Forelimb muscle (tissue), 1 donor: ENCODE measurements at regions not wholly inside any gene's neighbourhood (a gene's known extent, or its start where the extent isn't known, plus 50 kb on each side); places are given as distances from the start of the nearest gene placed in this dataset.
"Not testable (repeated sequence)": the region's sequence is repeated elsewhere in the genome, so short reads cannot be mapped to it uniquely, and the experiment has no call there.

Experiments used
- DNase-seq: peaks from one replicate; pipeline ENCODE4 v3.0.0-alpha.2; 2013; ENCODE audit warnings: low read depth

- no peak for DNase-seq
Measured at GRCh38 chr15:23850666-23851065, 163.6 kb upstream of the NDN start.

- DNase-seq, result no peak
Measured at GRCh38 chr15:23851921-23852320, 164.8 kb upstream of the NDN start.

GRCh38 chr15:23853286-23853685, 166.2 kb upstream of the NDN start:
- no peak for DNase-seq

- no peak for DNase-seq
Measured at GRCh38 chr15:23854203-23854911, 167.3 kb upstream of the NDN start.

GRCh38 chr15:23854912-23855659, 168.0 kb upstream of the NDN start:
- DNase-seq, result no peak

- no peak for DNase-seq
Measured at GRCh38 chr15:23855947-23856346, 168.8 kb upstream of the NDN start.

GRCh38 chr15:23857028-23857641, 170.0 kb upstream of the NDN start:
- no peak for DNase-seq

- no peak for DNase-seq
Measured at GRCh38 chr15:23859008-23859407, 171.9 kb upstream of the NDN start.

GRCh38 chr15:23860290-23861245, 173.5 kb upstream of the NDN start:
- no peak for DNase-seq

- no peak for DNase-seq
Measured at GRCh38 chr15:23866832-23867231, 179.7 kb upstream of the NDN start.

- no peak for DNase-seq
Measured at GRCh38 chr15:23869396-23869795, 182.3 kb upstream of the NDN start.

GRCh38 chr15:23873613-23874012, 186.5 kb upstream of the NDN start:
- not testable (repeated sequence) for DNase-seq

GRCh38 chr15:23877502-23878412, 190.7 kb upstream of the NDN start:
- no peak for DNase-seq

GRCh38 chr15:23881291-23881690, 194.2 kb upstream of the NDN start:
- no peak for DNase-seq

- no peak for DNase-seq
Measured at GRCh38 chr15:23890218-23890617, 203.1 kb upstream of the NDN start.

GRCh38 chr15:23897091-23897490, 210.0 kb upstream of the NDN start:
- DNase-seq, result no peak

GRCh38 chr15:23897531-23897930, 210.4 kb upstream of the NDN start:
- DNase-seq, result peak; percentile 5

- DNase-seq, result no peak
Measured at GRCh38 chr15:23910030-23910429, 222.9 kb upstream of the NDN start.

GRCh38 chr15:23912191-23912590, 225.1 kb upstream of the NDN start:
- no peak for DNase-seq

GRCh38 chr15:23913081-23913480, 226.0 kb upstream of the NDN start:
- no peak for DNase-seq

GRCh38 chr15:23913635-23914034, 226.5 kb upstream of the NDN start:
- no peak for DNase-seq
